Activated CD4-positive, alpha-beta T cell treated with anti-CD3 and anti-CD28 coated beads, Interleukin-2, amount 10 ng/mL, durations not matched to agents 24 days and 14 days (primary cell): ENCODE measurements at regions not wholly inside any gene's neighbourhood (a gene's known extent, or its start where the extent isn't known, plus 50 kb on each side); places are given as distances from the start of the nearest gene placed in this dataset.
"Not testable (repeated sequence)": the region's sequence is repeated elsewhere in the genome, so short reads cannot be mapped to it uniquely, and the experiment has no call there.

Experiments used
- DNase-seq: peaks from one replicate; pipeline ENCODE4 v3.0.0; 2022
- H3K27ac Mint-ChIP-seq: one replicate; pipeline ENCODE4 v1.8.0; 2022; ENCODE audit warnings: mild to moderate bottlenecking, mixed read lengths
- H3K27me3 Mint-ChIP-seq: one replicate; pipeline ENCODE4 v1.8.0; 2022; ENCODE audit warnings: mixed read lengths
- H3K36me3 Mint-ChIP-seq: one replicate; pipeline ENCODE4 v1.8.0; 2022; ENCODE audit warnings: low read depth, mild to moderate bottlenecking, mixed read lengths
- H3K4me1 Mint-ChIP-seq: one replicate; pipeline ENCODE4 v1.8.0; 2021; ENCODE audit warnings: mixed read lengths
- H3K4me3 Mint-ChIP-seq: one replicate; pipeline ENCODE4 v1.8.0; 2022; ENCODE audit warnings: mild to moderate bottlenecking, moderate library complexity, mixed read lengths
- H3K9me3 Mint-ChIP-seq: one replicate; pipeline ENCODE4 v1.8.0; 2021; ENCODE audit warnings: mixed read lengths
- intact Hi-C: fragments of 100-400 bp; cut with micrococcal nuclease; formaldehyde crosslinking; loops from one replicate; pipeline ENCODE4 v1.15.1; 2023

DNA sequence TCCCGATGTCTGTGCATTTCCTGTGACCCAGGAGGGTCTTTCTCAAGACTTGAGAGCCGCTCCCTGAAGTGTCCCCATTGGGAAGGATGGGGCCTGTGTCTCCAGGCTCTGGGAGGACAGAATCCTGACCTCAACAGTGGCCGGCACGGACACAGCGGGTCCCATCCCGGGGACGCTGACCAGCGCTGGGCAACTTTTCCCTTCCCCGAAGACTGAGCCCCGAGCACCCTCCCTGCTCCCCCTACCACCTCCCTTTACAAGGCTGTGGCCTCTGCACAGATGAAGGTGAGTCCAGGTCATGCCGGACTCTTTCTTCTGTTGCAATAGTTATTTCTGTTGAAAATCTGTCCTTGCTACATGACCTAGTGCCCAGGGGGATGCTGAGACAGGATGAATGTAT is 135.7 kb downstream of the TMEM121 start:
- H3K27me3 Mint-ChIP-seq, DNase-seq, H3K4me1 Mint-ChIP-seq, intact Hi-C loops, H3K27ac Mint-ChIP-seq, H3K4me3 Mint-ChIP-seq, H3K36me3 Mint-ChIP-seq: not testable (repeated sequence)
- H3K9me3 Mint-ChIP-seq, result peaks cover 14% of the 10 kb centered on the region

- DNase-seq, H3K27me3 Mint-ChIP-seq, H3K36me3 Mint-ChIP-seq, H3K27ac Mint-ChIP-seq, H3K4me3 Mint-ChIP-seq, intact Hi-C loops, H3K4me1 Mint-ChIP-seq: not testable (repeated sequence)
- peaks cover 14% of the 10 kb centered on the region for H3K9me3 Mint-ChIP-seq
Measured at GRCh38 chr14:105662592-105662991, 136.2 kb downstream of the TMEM121 start.

DNA sequence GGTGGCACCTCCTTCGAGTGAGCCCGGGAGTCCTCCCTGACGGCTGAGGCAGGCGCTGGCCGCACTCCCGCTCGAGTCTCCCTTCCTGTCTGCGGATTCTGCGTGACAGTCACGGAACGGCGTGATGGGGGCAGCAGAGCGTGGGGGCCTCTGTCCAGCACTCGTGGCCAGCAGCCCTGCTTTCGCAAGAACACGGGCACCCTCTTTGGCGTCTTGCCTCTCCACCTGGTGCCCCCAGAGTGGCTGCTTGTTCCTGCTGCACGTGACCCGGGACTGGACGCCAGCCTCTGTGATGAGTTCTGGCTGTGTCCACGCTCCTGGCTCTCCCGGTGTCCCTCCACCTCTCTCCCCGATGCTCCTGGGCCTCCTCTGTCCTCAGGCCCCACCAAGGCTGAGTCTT is 136.9 kb downstream of the TMEM121 start:
- not testable (repeated sequence) for H3K4me1 Mint-ChIP-seq

GRCh38 chr14:105663818-105664596 is 137.6 kb downstream of the TMEM121 start:
- DNase-seq, H3K36me3 Mint-ChIP-seq, H3K4me1 Mint-ChIP-seq, H3K27ac Mint-ChIP-seq, H3K27me3 Mint-ChIP-seq, intact Hi-C loops, H3K4me3 Mint-ChIP-seq: not testable (repeated sequence)
- peaks cover 11% of the 10 kb centered on the region for H3K9me3 Mint-ChIP-seq

More for the DNA sequence above, 136.9 kb downstream of the TMEM121 start:
- intact Hi-C loops, DNase-seq, H3K27ac Mint-ChIP-seq, H3K4me3 Mint-ChIP-seq, H3K36me3 Mint-ChIP-seq, H3K27me3 Mint-ChIP-seq: not testable (repeated sequence)
- peaks cover 14% of the 10 kb centered on the region for H3K9me3 Mint-ChIP-seq

GRCh38 chr14:105664691-105665090 is 138.3 kb downstream of the TMEM121 start:
- H3K27me3 Mint-ChIP-seq, result no peaks in the 10 kb centered on the region
- intact Hi-C loops, result no loop called here
- H3K36me3 Mint-ChIP-seq, result no peaks in the 10 kb centered on the region
- H3K4me3 Mint-ChIP-seq, result no peak overlapping the region
- no peak for DNase-seq
- H3K27ac Mint-ChIP-seq, result no peak overlapping the region
- H3K4me1 Mint-ChIP-seq, result no peaks in the 10 kb centered on the region
- H3K9me3 Mint-ChIP-seq, result peaks cover 11% of the 10 kb centered on the region

DNA sequence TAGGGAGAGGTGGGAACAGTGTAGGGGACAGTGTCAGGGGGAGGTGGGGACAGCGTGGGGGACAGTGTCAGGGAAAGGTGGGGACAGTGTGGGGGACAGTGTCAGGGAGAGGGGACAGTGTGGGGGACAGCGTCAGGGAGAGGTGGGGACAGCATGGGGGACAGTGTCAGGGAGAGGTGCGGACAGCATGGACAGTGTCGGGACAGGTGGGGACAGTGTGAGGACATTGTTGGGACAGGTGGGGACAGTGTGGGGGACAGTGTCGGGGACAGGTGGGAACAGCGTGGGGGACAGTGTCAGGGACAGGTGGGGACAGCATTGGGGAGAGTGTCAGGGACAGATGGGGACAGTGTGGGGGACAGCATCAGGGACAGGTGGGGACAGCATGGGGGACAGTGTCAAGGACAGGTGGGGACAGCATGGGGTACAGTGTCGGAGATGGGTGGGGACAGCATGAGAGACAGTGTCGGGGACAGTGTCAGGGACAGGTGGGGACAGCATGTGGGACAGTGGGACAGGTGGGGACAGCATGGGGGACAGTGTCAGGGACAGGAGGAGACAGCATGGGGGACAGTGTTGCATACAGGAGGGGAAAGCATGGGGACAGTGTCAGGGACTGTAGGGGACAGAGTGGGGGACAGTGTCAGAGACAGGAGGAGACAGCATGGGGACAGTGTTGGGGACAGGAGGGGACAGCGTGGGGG is 139.0 kb downstream of the TMEM121 start:
- no peak for DNase-seq
- intact Hi-C loops, result no loop called here
- Mint-ChIP-seq H3K4me1 (no peaks in the 10 kb centered on the region), H3K4me3 (no peak overlapping the region), H3K36me3 (no peaks in the 10 kb centered on the region), H3K27ac (no peak overlapping the region), H3K9me3 (peaks cover 7% of the 10 kb centered on the region), H3K27me3 (no peaks in the 10 kb centered on the region)

DNA sequence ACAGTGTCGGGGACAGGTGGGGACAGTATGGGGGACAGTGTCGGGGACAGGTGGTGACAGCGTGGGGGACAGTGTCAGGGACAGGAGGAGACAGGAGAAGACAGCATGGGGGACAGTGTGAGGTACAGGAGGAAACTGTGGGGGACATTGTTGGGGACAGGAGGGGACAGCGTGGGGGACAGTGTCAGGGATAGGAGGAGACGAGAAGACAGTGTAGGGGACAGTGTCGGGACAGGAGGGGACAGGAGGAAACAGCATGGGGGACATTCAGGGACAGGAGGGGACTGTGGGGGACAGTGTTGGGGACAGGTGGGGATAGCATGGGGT is 139.5 kb downstream of the TMEM121 start:
- Mint-ChIP-seq H3K4me1 (no peaks in the 10 kb centered on the region), H3K27me3 (no peaks in the 10 kb centered on the region), H3K9me3 (peaks cover 2% of the 10 kb centered on the region), H3K27ac (no peak overlapping the region), H3K36me3 (no peaks in the 10 kb centered on the region), H3K4me3 (no peak overlapping the region)
- intact Hi-C loops, result no loop called here
- DNase-seq, result no peak

DNA sequence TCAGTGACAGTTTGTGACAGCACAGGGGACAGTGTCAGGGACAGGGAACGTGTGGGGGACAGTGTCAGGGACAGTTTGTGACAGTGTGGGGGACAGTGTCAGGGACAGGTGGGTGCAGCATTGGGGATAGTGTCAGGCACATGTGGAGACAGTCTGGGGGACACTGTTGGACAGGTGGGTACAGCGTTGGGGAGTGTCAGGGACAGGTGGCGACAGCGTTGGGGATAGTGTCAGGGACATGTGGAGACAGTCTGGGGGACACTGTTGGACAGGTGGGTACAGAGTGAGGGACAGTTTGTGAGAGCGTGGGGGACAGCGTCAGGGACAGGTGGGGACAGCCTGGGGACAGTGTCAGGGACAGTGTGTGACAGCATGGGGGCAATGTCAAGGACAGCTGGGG is 140.0 kb downstream of the TMEM121 start:
- intact Hi-C loops, result no loop called here
- H3K36me3 Mint-ChIP-seq, result no peaks in the 10 kb centered on the region
- H3K9me3 Mint-ChIP-seq, result no peaks in the 10 kb centered on the region
- H3K27me3 Mint-ChIP-seq, result no peaks in the 10 kb centered on the region
- H3K4me3 Mint-ChIP-seq, result no peak overlapping the region
- no peak overlapping the region for H3K27ac Mint-ChIP-seq
- DNase-seq, result no peak
- no peaks in the 10 kb centered on the region for H3K4me1 Mint-ChIP-seq

DNA sequence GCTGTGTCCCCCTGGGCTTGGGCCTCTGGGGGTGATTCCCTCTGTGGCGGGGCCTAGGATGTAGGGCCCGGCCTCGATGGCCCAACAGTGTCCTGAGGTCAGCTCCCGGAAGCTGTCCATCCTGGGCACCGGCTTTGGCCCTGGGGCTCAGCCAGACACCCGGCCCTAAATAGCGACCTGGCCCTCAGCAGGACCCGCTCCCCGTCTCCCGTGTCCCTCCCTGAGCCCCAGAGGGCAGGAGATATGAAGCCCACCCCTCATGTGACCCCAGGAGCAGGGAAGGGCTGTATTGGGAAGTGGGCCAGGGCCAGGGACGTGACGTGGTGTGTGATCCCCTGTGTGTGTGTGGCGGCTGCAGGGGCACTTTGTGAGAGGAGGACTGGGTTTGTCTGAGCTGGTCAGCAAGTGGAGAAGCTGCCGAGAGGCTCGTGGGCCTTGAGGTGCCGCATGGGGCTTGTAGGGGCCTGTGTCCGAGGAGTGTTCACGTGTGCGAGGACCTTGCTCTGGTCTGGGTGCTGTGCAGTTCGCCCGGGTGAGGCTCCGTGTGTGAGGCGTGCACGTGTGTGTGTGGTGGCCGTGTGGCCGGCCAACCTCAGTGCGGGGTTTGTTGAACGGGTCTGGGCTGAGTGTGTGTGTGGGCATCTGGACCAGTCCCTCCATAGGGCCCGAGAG is 140.7 kb downstream of the TMEM121 start:
- intact Hi-C loops, H3K27me3 Mint-ChIP-seq, H3K36me3 Mint-ChIP-seq, H3K27ac Mint-ChIP-seq, H3K4me1 Mint-ChIP-seq, DNase-seq, H3K9me3 Mint-ChIP-seq, H3K4me3 Mint-ChIP-seq: not testable (repeated sequence)

DNA sequence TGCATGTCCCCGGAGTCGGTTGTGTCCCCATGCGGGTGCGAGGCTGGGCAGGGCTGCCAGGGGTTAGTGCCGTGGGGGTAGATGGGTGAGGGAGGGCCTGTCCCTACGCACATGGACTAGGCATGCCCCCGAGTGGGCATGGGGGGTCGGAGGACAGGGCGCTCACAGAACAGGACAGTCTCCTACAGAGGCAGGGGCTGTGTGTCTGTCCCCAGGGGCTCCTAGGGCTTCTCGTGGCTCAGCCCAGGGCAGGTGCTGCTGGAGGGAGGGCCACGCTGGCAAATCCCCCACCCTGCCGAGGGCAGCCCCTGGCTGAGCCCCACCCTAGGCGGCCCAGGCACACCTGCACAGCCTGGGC is 141.3 kb downstream of the TMEM121 start:
- H3K9me3 Mint-ChIP-seq, H3K27ac Mint-ChIP-seq, DNase-seq, H3K36me3 Mint-ChIP-seq, H3K27me3 Mint-ChIP-seq, H3K4me1 Mint-ChIP-seq, H3K4me3 Mint-ChIP-seq, intact Hi-C loops: not testable (repeated sequence)

DNA sequence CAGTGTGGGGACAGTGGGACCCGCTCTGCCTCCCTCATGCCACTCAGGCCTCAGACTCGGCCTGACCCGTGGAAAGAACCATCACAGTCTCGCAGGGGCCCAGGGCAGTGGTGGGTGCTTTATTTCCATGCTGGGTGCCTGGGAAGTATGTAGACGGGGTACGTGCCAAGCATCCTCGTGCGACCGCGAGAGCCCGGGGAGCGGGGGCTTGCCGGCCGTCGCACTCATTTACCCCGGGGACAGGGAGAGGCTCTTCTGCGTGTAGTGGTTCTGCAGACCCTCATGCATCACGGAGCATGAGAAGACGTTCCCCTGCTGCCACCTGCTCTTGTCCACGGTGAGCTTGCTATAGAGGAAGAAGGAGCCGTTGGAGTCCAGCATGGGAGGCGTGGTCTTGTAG is 141.6 kb downstream of the TMEM121 start:
- H3K9me3 Mint-ChIP-seq, H3K4me1 Mint-ChIP-seq, H3K27ac Mint-ChIP-seq, intact Hi-C loops, DNase-seq, H3K36me3 Mint-ChIP-seq, H3K27me3 Mint-ChIP-seq, H3K4me3 Mint-ChIP-seq: not testable (repeated sequence)

- H3K27me3 Mint-ChIP-seq, DNase-seq, H3K27ac Mint-ChIP-seq, H3K4me1 Mint-ChIP-seq, H3K4me3 Mint-ChIP-seq, H3K9me3 Mint-ChIP-seq, intact Hi-C loops, H3K36me3 Mint-ChIP-seq: not testable (repeated sequence)
Measured at GRCh38 chr14:105668471-105669230, 142.3 kb downstream of the TMEM121 start.

DNA sequence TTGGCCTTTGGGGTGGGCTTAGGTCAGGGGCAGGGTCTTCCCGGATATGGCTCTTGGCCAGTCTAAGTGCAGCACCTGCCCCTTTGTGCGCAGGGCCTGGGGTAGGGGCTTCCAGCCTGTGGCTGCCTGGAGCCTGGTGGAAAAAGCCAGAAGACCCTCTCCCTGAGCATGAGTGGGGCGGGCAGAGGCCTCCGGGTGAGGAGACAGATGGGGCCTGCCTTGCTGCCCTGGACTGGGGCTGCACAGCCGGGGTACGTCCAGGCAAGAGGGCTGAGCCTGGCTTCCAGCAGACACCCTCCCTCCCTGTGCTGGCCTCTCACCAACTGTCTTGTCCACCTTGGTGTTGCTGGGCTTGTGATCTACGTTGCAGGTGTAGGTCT is 142.8 kb downstream of the TMEM121 start:
- H3K27ac Mint-ChIP-seq, H3K27me3 Mint-ChIP-seq, H3K9me3 Mint-ChIP-seq, intact Hi-C loops, H3K4me3 Mint-ChIP-seq, H3K36me3 Mint-ChIP-seq, DNase-seq, H3K4me1 Mint-ChIP-seq: not testable (repeated sequence)

GRCh38 chr14:105669646-105670045 is 143.3 kb downstream of the TMEM121 start:
- not testable (repeated sequence) for H3K27me3 Mint-ChIP-seq

More at GRCh38 chr14:105669646-105670045, 143.3 kb downstream of the TMEM121 start:
- not testable (repeated sequence) for DNase-seq, H3K4me1 Mint-ChIP-seq, H3K27ac Mint-ChIP-seq, H3K4me3 Mint-ChIP-seq, H3K36me3 Mint-ChIP-seq, H3K9me3 Mint-ChIP-seq
- intact Hi-C loops, result loop anchor here (10.0 kb wide), 1 partner anchor 275 kb away; no protein-coding TSS in a partner anchor
